Fibroblast of the aortic adventitia (primary cell): ENCODE measurements at regions not wholly inside any gene's neighbourhood (a gene's known extent, or its start where the extent isn't known, plus 50 kb on each side); places are given as distances from the start of the nearest gene placed in this dataset.

Source experiments
- DNase-seq: peaks from one replicate; pipeline ENCODE4 v3.0.0-alpha.2; 2010; ENCODE audit warnings: low read depth
- H3K4me3 ChIP-seq: 2 replicates; pipeline ENCODE4 v1.5.1; 2011; ENCODE audit warnings: low read depth, mild to moderate bottlenecking, control low read depth, low read length, moderate library complexity
- TF ChIP-seq, protein P1 (sequence below): IDR thresholded peaks from 2 replicates; pipeline ENCODE4 v1.5.1; 2011; ENCODE audit warnings: mild to moderate bottlenecking, low read length, control low read depth, inconsistent platforms; ENCODE audit not compliant: insufficient read depth

GRCh38 chr9:121593066-121593465 is 58.4 kb upstream of the DAB2IP start:
- DNase-seq = no peak
- TF ChIP-seq, protein P1, sequence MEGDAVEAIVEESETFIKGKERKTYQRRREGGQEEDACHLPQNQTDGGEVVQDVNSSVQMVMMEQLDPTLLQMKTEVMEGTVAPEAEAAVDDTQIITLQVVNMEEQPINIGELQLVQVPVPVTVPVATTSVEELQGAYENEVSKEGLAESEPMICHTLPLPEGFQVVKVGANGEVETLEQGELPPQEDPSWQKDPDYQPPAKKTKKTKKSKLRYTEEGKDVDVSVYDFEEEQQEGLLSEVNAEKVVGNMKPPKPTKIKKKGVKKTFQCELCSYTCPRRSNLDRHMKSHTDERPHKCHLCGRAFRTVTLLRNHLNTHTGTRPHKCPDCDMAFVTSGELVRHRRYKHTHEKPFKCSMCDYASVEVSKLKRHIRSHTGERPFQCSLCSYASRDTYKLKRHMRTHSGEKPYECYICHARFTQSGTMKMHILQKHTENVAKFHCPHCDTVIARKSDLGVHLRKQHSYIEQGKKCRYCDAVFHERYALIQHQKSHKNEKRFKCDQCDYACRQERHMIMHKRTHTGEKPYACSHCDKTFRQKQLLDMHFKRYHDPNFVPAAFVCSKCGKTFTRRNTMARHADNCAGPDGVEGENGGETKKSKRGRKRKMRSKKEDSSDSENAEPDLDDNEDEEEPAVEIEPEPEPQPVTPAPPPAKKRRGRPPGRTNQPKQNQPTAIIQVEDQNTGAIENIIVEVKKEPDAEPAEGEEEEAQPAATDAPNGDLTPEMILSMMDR = no peak
- no peak overlapping the region for H3K4me3 ChIP-seq

- DNase-seq = no peak
- no peak overlapping the region for H3K4me3 ChIP-seq
Observed at GRCh38 chr9:121596515-121596914, 54.9 kb upstream of the DAB2IP start.

GRCh38 chr9:121597698-121598166 is 53.7 kb upstream of the DAB2IP start:
- no peak overlapping the region for H3K4me3 ChIP-seq

More at GRCh38 chr9:121596515-121596914, 54.9 kb upstream of the DAB2IP start:
- TF ChIP-seq, protein P1 = no peak

DNA sequence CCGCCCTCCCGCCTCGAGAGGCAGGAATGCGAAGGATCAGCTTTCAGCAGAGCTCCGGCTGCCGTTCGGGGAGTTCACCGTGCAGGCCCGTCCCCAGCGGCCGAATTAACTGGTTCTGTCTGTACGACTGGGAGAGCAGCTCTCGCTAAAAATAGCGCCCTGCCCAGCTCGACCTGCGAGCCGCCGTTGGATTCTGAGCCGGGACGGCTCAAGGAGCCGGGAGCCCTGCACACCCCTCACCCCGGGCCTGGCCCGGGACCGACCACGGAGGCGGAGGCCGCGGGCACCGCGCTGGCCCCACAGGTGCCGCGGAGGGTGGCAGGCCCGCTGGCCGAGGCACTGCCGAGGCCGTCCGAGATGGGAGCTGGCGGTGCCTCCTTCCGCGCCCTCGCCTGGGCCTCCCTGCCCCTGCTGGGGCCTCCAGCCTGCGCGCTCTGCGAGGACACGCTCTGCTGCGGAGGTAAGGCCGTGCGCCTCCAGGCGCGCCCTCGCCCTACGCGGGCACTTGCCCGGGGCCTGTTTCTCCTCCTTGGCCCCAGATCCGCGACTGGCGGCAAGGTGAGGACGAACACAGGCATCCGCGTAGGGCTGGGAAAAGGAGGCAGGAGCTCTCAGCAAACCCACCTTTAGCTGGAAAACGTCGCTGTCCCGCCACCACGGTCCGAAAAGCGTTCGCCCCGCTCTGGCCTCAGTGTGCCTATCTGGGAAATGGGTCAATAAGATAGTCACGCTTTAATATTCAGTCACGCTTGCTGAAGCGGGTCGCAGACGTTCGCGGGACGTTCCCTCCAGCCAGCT is 53.1 kb upstream of the DAB2IP start:
- TF ChIP-seq, protein P1 = peak; percentile 35
- peak; percentile 55 for DNase-seq
- H3K4me3 ChIP-seq = no peak overlapping the region

More at GRCh38 chr9:121597698-121598166, 53.7 kb upstream of the DAB2IP start:
- no peak for DNase-seq
- TF ChIP-seq, protein P1 = no peak

DNA sequence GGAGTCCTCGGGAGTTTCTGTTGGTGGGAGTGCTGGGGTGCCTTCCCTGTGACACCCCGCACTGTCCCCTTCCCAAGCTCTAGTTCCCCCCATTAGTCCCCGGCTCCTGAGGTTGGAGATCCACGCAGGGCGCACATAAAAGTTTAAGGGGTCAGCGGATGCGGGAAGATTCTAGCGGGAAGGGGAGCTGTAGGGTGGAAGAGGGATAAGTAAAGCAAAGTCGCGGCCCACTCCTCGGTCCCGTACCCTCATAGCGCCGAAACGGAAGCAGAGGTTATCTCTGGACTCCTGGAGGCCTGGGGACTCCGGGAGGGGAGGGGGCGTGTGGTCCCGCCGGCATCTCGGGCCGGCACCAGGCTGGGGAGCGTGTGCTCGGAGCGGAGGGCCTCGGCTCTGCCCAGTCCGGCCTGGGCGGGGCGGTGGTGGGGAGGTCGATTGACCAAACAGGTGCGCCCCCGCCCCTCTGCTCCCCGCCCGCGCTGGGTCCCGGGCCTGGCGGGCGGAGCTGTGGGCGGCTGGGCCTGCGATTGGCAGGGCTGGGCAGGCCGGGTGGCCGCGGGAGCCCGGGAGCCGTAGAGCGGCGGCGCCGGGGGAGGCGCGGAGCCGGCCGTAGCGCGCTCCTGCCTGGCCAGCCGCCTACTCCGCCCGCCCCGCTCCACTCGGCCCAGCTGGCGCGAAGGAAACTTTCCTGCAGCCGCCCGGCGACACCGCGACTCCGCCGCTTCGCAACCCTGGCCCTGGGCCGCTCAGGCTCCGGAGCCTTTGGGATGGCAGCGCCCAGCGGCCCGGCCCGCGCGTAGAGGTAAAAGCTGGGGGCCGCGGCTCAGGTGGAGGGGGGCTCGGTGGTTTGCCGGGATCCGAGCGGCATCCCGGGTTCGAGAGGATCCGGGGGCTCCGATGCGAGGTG is 52.2 kb upstream of the DAB2IP start:
- TF ChIP-seq, protein P1 = no peak
- DNase-seq = no peak

GRCh38 chr9:121599872-121600585 is 51.4 kb upstream of the DAB2IP start:
- TF ChIP-seq, protein P1 = no peak
- no peak for DNase-seq
- peak overlapping the region; percentile 53 for H3K4me3 ChIP-seq

More for the DNA sequence above, 52.2 kb upstream of the DAB2IP start:
- peak overlapping the region; percentile 53 for H3K4me3 ChIP-seq
